GM12892 (cell line): ENCODE measurements at regions not wholly inside any gene's neighbourhood (a gene's known extent, or its start where the extent isn't known, plus 50 kb on each side); places are given as distances from the start of the nearest gene placed in this dataset.
"Not testable (repeated sequence)": the region's sequence is repeated elsewhere in the genome, so short reads cannot be mapped to it uniquely, and the experiment has no call there.

Experiments used
- DNase-seq: peaks from one replicate; pipeline ENCODE4 v3.0.0; 2011; ENCODE audit not compliant: insufficient read length
- FAIRE-seq: peaks from 2 replicates; lab custom pipeline; 2011; peaks lifted over from hg19 to GRCh38; lab: Jason Lieb, UNC
- POLR2A ChIP-seq: IDR thresholded peaks from 2 replicates; pipeline ENCODE4 v1.6.1; 2011; ENCODE audit warnings: low read depth, low read length, control low read depth
- POLR2AphosphoS5 ChIP-seq: IDR thresholded peaks from 2 replicates; pipeline ENCODE4 v1.6.1; 2011; ENCODE audit warnings: low read depth, low read length, control low read depth
- TAF1 ChIP-seq: IDR thresholded peaks from 2 replicates; pipeline ENCODE4 v1.6.1; 2011; ENCODE audit warnings: low read depth, mild to moderate bottlenecking, control low read depth, low read length, borderline replicate concordance

GRCh38 chr14:45807178-45807899 is 554.3 kb upstream of the MIS18BP1 start:
- FAIRE-seq: no peak
- TF ChIP-seq POLR2AphosphoS5 (no peak), TAF1 (no peak), POLR2A (no peak)
- no peak for DNase-seq

- FAIRE-seq: no peak
- DNase-seq: no peak
- no peak for TF ChIP-seq TAF1
- no peak for TF ChIP-seq POLR2A
- no peak for TF ChIP-seq POLR2AphosphoS5
These were observed 546.5 kb upstream of the MIS18BP1 start for GRCh38 chr14:45799511-45799910.

GRCh38 chr14:45798659-45799058 is 545.7 kb upstream of the MIS18BP1 start:
- TF ChIP-seq TAF1 (no peak), POLR2A (no peak), POLR2AphosphoS5 (no peak)
- FAIRE-seq (no peak), DNase-seq (no peak)

- not testable (repeated sequence) for FAIRE-seq, DNase-seq
These were observed 543.0 kb upstream of the MIS18BP1 start for GRCh38 chr14:45796006-45796405.

- DNase-seq (no peak), FAIRE-seq (no peak)
- TF ChIP-seq POLR2A (no peak), TAF1 (no peak), POLR2AphosphoS5 (no peak)
These were observed 540.1 kb upstream of the MIS18BP1 start for GRCh38 chr14:45793081-45793480.

- FAIRE-seq (no peak), DNase-seq (no peak)
- TF ChIP-seq POLR2A (no peak), POLR2AphosphoS5 (no peak), TAF1 (no peak)
These were observed 537.3 kb upstream of the MIS18BP1 start for GRCh38 chr14:45790293-45790692.

GRCh38 chr14:45787167-45787566 is 534.2 kb upstream of the MIS18BP1 start:
- FAIRE-seq (no peak), DNase-seq (no peak)
- TF ChIP-seq POLR2AphosphoS5: no peak
- TF ChIP-seq POLR2A: no peak
- TF ChIP-seq TAF1: no peak

GRCh38 chr14:45786266-45786665 is 533.3 kb upstream of the MIS18BP1 start:
- TF ChIP-seq POLR2A (no peak), TAF1 (no peak), POLR2AphosphoS5 (no peak)
- DNase-seq (no peak), FAIRE-seq (no peak)

GRCh38 chr14:45785240-45785639 is 532.2 kb upstream of the MIS18BP1 start:
- DNase-seq (no peak), FAIRE-seq (no peak)

GRCh38 chr14:45766247-45766646 is 513.2 kb upstream of the MIS18BP1 start:
- DNase-seq: no peak
- TF ChIP-seq TAF1 (no peak), POLR2A (no peak), POLR2AphosphoS5 (no peak)
- FAIRE-seq: no peak

More at GRCh38 chr14:45785240-45785639, 532.2 kb upstream of the MIS18BP1 start:
- TF ChIP-seq POLR2A (no peak), POLR2AphosphoS5 (no peak), TAF1 (no peak)

GRCh38 chr14:45757655-45758054 is 504.7 kb upstream of the MIS18BP1 start:
- FAIRE-seq: no peak
- TF ChIP-seq TAF1: no peak
- no peak for TF ChIP-seq POLR2A
- no peak for TF ChIP-seq POLR2AphosphoS5
- no peak for DNase-seq

GRCh38 chr14:45756412-45756811 is 503.4 kb upstream of the MIS18BP1 start:
- not testable (repeated sequence) for FAIRE-seq, DNase-seq

GRCh38 chr14:45743884-45744283 is 490.9 kb upstream of the MIS18BP1 start:
- no peak for TF ChIP-seq TAF1
- no peak for TF ChIP-seq POLR2AphosphoS5
- no peak for TF ChIP-seq POLR2A
- DNase-seq (no peak), FAIRE-seq (no peak)
